ENCODE measurements at regions not wholly inside any gene's neighbourhood (a gene's known extent, or its start where the extent isn't known, plus 50 kb on each side); places are given as distances from the start of the nearest gene placed in this dataset.

DNA sequence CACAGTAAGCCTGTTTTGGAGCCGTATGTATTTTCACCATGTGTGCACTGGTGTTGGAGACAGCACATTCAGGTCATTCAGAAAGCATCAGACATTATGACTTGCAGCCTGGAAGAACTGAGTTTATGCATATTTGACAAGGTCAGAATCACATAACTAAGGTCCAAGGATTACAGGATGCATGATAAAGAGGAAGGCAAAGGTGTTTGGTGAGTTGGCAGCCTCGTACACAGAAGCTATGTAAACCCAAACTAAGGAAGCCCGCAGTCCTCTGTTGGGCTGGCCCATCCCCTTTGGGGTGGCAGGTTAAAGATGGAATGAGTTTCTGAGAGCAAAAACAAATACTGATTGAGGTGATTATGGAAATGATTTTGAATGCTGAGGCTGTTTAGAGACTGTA lies 218.4 kb downstream of the KTN1 start:
- H3K4me1 Mint-ChIP-seq = no peaks in the 10 kb centered on the region
- ChIA-PET CTCF (no interaction called here), POLR2A (no interaction called here)
- TF ChIP-seq, protein P1, sequence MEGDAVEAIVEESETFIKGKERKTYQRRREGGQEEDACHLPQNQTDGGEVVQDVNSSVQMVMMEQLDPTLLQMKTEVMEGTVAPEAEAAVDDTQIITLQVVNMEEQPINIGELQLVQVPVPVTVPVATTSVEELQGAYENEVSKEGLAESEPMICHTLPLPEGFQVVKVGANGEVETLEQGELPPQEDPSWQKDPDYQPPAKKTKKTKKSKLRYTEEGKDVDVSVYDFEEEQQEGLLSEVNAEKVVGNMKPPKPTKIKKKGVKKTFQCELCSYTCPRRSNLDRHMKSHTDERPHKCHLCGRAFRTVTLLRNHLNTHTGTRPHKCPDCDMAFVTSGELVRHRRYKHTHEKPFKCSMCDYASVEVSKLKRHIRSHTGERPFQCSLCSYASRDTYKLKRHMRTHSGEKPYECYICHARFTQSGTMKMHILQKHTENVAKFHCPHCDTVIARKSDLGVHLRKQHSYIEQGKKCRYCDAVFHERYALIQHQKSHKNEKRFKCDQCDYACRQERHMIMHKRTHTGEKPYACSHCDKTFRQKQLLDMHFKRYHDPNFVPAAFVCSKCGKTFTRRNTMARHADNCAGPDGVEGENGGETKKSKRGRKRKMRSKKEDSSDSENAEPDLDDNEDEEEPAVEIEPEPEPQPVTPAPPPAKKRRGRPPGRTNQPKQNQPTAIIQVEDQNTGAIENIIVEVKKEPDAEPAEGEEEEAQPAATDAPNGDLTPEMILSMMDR (IDR thresholded peaks at IDR 0.05) = no peak
- DNase-seq = no peak
- intact Hi-C loops (cut with micrococcal nuclease) = no loop called here
- no peak for ATAC-seq (ENCODE audit: low read depth)
- H3K27ac Mint-ChIP-seq = no peak overlapping the region
- no peak overlapping the region for H3K4me3 Mint-ChIP-seq
- no peaks in the 10 kb centered on the region for H3K9me3 Mint-ChIP-seq
- H3K27me3 Mint-ChIP-seq = no peaks in the 10 kb centered on the region
- H3K36me3 Mint-ChIP-seq (ENCODE audit: low read depth) = no peaks in the 10 kb centered on the region

DNA sequence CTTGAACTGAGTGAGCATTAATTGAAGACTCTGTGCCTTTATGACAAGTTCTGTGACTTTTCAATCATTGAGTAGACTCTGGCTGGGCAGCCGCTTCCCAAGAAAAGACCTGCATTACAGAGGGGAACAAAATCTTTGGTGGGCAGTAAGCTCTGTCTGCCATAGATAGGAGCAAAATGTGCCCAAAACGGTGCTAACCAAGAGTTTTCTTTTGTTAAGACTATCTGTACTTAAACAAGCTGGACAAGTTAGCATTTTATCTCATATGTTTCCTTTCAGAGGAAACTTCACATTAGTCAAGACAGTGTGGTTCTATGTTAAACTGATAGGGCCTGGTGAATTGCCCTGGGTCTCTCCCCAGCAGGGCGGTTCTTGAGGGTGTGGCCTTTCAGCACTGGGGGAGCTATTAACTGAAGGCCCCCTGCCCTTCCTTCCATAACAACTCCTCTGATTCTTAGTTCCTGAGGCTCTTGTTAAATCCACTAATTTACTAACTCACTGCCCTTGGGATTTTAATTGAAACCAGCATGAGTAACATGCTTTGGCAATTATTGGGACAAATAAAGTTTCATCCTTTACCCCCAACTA lies 219.6 kb downstream of the KTN1 start:
- no peaks in the 10 kb centered on the region for H3K36me3 Mint-ChIP-seq (ENCODE audit: low read depth)
- no peak for DNase-seq
- ChIA-PET POLR2A (no interaction called here), CTCF (no interaction called here)
- no peaks in the 10 kb centered on the region for H3K27me3 Mint-ChIP-seq
- no peak overlapping the region for H3K4me3 Mint-ChIP-seq
- intact Hi-C loops (cut with micrococcal nuclease) = no loop called here
- TF ChIP-seq, protein P1 (IDR thresholded peaks at IDR 0.05) = no peak
- H3K4me1 Mint-ChIP-seq = no peaks in the 10 kb centered on the region
- no peaks in the 10 kb centered on the region for H3K9me3 Mint-ChIP-seq
- no peak overlapping the region for H3K27ac Mint-ChIP-seq
- ATAC-seq (ENCODE audit: low read depth) = no peak

DNA sequence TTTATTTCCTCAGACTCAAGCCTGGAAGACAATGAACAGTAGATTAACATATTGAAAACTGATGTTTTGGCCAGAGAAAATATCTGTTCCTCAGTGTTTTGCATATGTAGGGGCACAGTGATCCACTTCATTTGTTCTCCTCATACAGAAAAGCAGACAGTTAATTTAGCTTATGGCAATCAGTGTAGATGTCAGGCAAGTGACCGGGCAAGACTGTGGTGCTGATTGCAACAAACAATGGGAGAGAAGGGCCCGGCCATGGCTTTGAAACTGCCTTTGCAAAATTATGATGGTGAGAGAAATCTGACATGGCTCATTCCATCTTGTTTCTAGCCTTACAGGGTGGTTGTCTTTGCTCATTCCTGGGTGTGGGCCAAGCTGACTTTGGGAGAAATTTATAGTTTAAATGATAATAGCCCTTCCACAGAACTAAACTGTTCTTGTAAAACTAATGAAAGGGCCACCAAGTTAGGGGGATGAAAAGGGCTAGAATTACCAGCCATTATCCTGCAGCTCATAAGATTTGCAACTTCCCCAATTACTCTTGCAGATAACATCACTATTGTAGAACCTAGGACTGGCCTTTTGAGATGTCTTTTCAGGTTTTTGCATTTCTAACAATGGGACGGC lies 220.3 kb downstream of the KTN1 start:
- Mint-ChIP-seq H3K4me1 (no peaks in the 10 kb centered on the region), H3K4me3 (no peak overlapping the region)

DNA sequence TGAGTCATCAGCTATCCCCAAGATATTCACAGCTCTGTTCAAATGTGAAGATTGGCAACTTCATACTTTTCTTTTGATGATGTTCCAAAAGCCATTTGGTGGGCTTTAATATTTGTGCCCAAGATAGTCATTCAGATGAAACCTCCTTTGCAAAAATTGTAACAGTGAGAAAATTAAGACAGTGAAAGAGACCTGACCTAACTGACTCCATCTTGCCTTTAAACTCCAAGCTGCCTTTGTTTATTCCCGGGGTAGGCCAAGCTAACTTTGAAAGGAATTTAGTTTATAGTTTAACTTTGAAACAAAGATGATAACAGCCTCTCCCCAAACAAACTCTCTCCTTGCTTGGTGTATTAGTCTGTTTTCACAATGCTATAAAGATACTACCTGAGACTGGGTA lies 221.1 kb downstream of the KTN1 start:
- Mint-ChIP-seq H3K27ac (no peak overlapping the region), H3K9me3 (no peaks in the 10 kb centered on the region), H3K27me3 (no peaks in the 10 kb centered on the region), H3K4me3 (no peak overlapping the region), H3K4me1 (no peaks in the 10 kb centered on the region), H3K36me3 (ENCODE audit: low read depth) (no peaks in the 10 kb centered on the region)
- ATAC-seq (ENCODE audit: low read depth) (no peak), DNase-seq (no peak)
- CTCF ChIA-PET = no interaction called here
- intact Hi-C loops (cut with micrococcal nuclease) = no loop called here
- TF ChIP-seq, protein P1 (IDR thresholded peaks at IDR 0.05) = no peak
- POLR2A ChIA-PET = no interaction called here

More for the DNA sequence above, 220.3 kb downstream of the KTN1 start:
- ATAC-seq (ENCODE audit: low read depth) (no peak), DNase-seq (no peak)
- H3K9me3 Mint-ChIP-seq = no peaks in the 10 kb centered on the region
- TF ChIP-seq, protein P1 (IDR thresholded peaks at IDR 0.05) = no peak
- POLR2A ChIA-PET = no interaction called here
- H3K27me3 Mint-ChIP-seq = no peaks in the 10 kb centered on the region
- no peaks in the 10 kb centered on the region for H3K36me3 Mint-ChIP-seq (ENCODE audit: low read depth)
- H3K27ac Mint-ChIP-seq = no peak overlapping the region
- CTCF ChIA-PET = no interaction called here
- intact Hi-C loops (cut with micrococcal nuclease) = no loop called here

DNA sequence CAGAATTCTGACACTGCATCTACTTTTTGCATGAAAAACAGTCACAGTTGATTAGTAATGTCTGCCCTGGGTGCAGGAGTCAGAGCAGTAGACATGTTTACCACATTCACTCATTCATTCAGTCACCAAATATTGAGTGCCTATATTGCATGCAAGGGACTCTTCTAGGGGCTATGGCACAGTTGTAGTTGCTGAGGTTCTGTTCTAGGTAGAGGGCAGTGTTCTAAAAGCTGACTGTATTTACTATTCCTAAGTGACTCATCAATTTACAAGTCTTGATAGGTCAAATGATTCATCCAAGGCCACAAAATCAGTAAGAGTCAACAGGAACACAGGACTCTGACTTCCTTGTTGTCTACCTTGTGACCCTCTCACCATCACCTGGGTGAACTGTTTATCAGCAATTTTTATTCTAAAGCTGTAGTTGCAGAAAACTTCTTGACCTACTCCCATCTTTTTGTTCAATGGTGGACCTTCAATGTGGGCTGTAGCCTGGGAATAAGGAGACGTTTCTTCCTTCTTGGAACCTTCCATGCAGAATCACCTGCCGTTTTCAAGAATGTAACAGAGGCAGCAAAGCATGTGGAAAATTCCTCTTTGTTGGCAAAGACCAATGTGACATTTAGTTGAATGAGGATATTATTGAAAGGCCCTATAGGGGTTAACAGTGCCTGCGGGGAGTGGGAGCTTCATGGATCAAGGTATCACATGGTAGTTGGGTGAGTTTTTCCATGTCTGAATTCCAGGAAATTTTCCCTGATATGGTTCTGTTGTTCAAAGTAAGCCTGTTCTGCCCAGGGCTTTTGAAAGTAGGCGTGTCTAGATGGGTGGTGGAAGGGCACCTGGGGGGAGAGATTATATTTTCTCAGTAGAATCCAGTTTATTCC lies 223.2 kb downstream of the KTN1 start:
- ChIA-PET POLR2A (no interaction called here), CTCF (no interaction called here)
- no peaks in the 10 kb centered on the region for H3K9me3 Mint-ChIP-seq
- H3K4me3 Mint-ChIP-seq = no peak overlapping the region
- no peaks in the 10 kb centered on the region for H3K27me3 Mint-ChIP-seq
- DNase-seq (no peak), ATAC-seq (ENCODE audit: low read depth) (no peak)
- H3K36me3 Mint-ChIP-seq (ENCODE audit: low read depth) = no peaks in the 10 kb centered on the region
- H3K27ac Mint-ChIP-seq = no peak overlapping the region
- TF ChIP-seq, protein P1 (IDR thresholded peaks at IDR 0.05) = no peak
- H3K4me1 Mint-ChIP-seq = peaks cover 5% of the 10 kb centered on the region
- intact Hi-C loops (cut with micrococcal nuclease) = no loop called here

All from activated B cell treated with CpG ODN at 0.5 μM for 24 hours (primary cell).